Activated CD4-positive, alpha-beta T cell treated with anti-CD3 and anti-CD28 coated beads, Interleukin-2, amount 10 ng/mL, durations not matched to agents 7 days and 5 days (primary cell): ENCODE measurements at regions not wholly inside any gene's neighbourhood (a gene's known extent, or its start where the extent isn't known, plus 50 kb on each side); places are given as distances from the start of the nearest gene placed in this dataset.
"Not testable (repeated sequence)": the region's sequence is repeated elsewhere in the genome, so short reads cannot be mapped to it uniquely, and the experiment has no call there.

ENCODE experiments used
- CTCF ChIA-PET: fragments of 350-600 bp; sonication (Branson Sonifier 250); formaldehyde crosslinking; loops from one replicate; lab custom pipeline; 2021; ENCODE audit warnings: antibody characterized with exemption; lab: Charles Lee
- POLR2A ChIA-PET: fragments of 350-600 bp; sonication (Branson Sonifier 250); formaldehyde crosslinking; loops from one replicate; lab custom pipeline; 2021; ENCODE audit warnings: antibody characterized with exemption; lab: Charles Lee
- DNase-seq: peaks from one replicate; pipeline ENCODE4 v3.0.0-alpha.2; 2020
- H3K27ac Mint-ChIP-seq: one replicate; pipeline ENCODE4 v1.8.0; 2021; ENCODE audit warnings: mild to moderate bottlenecking, moderate library complexity, mixed read lengths
- H3K27me3 Mint-ChIP-seq: one replicate; pipeline ENCODE4 v1.8.0; 2021; ENCODE audit warnings: mixed read lengths
- H3K36me3 Mint-ChIP-seq: one replicate; pipeline ENCODE4 v1.8.0; 2021; ENCODE audit warnings: low read depth, mixed read lengths
- H3K4me1 Mint-ChIP-seq: one replicate; pipeline ENCODE4 v1.8.0; 2021; ENCODE audit warnings: mixed read lengths
- H3K4me3 Mint-ChIP-seq: one replicate; pipeline ENCODE4 v1.8.0; 2021; ENCODE audit warnings: mild to moderate bottlenecking, moderate library complexity, mixed read lengths
- H3K9me3 Mint-ChIP-seq: one replicate; pipeline ENCODE4 v1.8.0; 2021; ENCODE audit warnings: mixed read lengths

GRCh38 chr2:12560618-12561017 lies 156.1 kb upstream of the TRIB2 start:
- no peak overlapping the region for H3K27ac Mint-ChIP-seq
- H3K4me1 Mint-ChIP-seq: peaks cover 26% of the 10 kb centered on the region
- no peaks in the 10 kb centered on the region for H3K36me3 Mint-ChIP-seq
- H3K27me3 Mint-ChIP-seq: peaks cover 4% of the 10 kb centered on the region
- POLR2A ChIA-PET: no interaction called here
- H3K4me3 Mint-ChIP-seq: no peak overlapping the region
- CTCF ChIA-PET: no interaction called here
- no peak for DNase-seq
- H3K9me3 Mint-ChIP-seq: peaks cover 5% of the 10 kb centered on the region

GRCh38 chr2:12567411-12567810 lies 149.3 kb upstream of the TRIB2 start:
- CTCF ChIA-PET: no interaction called here
- Mint-ChIP-seq H3K4me3 (no peak overlapping the region), H3K4me1 (peaks cover 20% of the 10 kb centered on the region), H3K27me3 (peaks cover 8% of the 10 kb centered on the region), H3K9me3 (peaks cover 6% of the 10 kb centered on the region), H3K36me3 (no peaks in the 10 kb centered on the region), H3K27ac (no peak overlapping the region)
- POLR2A ChIA-PET: no interaction called here
- no peak for DNase-seq

GRCh38 chr2:12569510-12569909 lies 147.2 kb upstream of the TRIB2 start:
- peaks cover 17% of the 10 kb centered on the region for H3K4me1 Mint-ChIP-seq
- H3K4me3 Mint-ChIP-seq, H3K36me3 Mint-ChIP-seq, POLR2A ChIA-PET, DNase-seq, H3K27ac Mint-ChIP-seq, H3K9me3 Mint-ChIP-seq, H3K27me3 Mint-ChIP-seq, CTCF ChIA-PET: not testable (repeated sequence)

DNA sequence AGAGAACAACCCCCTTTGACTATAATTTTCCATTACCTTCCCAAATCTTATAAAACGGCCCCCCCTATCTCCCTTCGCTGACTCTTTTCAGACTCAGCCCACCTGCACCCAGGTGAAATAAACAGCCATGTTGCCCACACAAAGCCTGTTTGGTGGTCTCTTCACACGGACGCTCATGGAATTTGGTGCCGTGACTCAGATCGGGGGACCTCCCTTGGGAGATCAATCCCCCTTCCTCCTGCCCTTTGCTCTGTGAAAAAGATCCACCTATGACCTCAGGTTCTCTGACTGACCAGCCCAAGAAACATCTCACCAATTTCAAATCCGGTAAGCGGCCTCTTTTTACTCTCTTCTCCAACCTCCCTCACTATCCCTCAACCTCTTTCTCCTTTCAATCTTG lies 146.8 kb upstream of the TRIB2 start:
- POLR2A ChIA-PET, H3K36me3 Mint-ChIP-seq, CTCF ChIA-PET, H3K27me3 Mint-ChIP-seq, H3K9me3 Mint-ChIP-seq, H3K4me3 Mint-ChIP-seq, H3K27ac Mint-ChIP-seq, DNase-seq: not testable (repeated sequence)
- peaks cover 14% of the 10 kb centered on the region for H3K4me1 Mint-ChIP-seq

DNA sequence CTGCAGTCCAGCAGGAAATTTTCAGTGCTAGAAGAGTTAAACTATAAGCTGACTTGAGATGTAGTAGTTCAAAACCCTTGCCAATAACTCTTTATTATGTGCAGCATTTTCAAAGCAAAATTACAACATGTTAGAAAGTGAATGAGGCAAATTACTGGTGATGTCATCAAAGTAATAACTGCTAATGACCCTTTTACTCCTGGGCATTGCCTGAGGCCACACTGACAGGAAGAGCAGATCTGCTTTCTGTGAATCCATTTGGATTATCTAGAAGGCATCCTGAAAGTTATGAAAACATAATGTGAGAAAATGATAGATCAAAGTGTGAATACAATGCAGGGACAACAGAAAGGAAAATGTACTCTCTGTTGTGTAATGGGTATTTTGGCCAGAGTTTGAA lies 139.6 kb upstream of the TRIB2 start:
- ChIA-PET CTCF (interaction anchor here (0.8 to 1.9 kb wide), 4 partner anchors 9 to 29 kb away, joined by 3 to 5 read pairs (median 3); no protein-coding TSS in a partner anchor), POLR2A (no interaction called here)
- H3K27me3 Mint-ChIP-seq: no peaks in the 10 kb centered on the region
- H3K27ac Mint-ChIP-seq: no peak overlapping the region
- H3K9me3 Mint-ChIP-seq: no peaks in the 10 kb centered on the region
- H3K4me1 Mint-ChIP-seq: no peaks in the 10 kb centered on the region
- no peak overlapping the region for H3K4me3 Mint-ChIP-seq
- peaks cover 2% of the 10 kb centered on the region for H3K36me3 Mint-ChIP-seq
- no peak for DNase-seq

DNA sequence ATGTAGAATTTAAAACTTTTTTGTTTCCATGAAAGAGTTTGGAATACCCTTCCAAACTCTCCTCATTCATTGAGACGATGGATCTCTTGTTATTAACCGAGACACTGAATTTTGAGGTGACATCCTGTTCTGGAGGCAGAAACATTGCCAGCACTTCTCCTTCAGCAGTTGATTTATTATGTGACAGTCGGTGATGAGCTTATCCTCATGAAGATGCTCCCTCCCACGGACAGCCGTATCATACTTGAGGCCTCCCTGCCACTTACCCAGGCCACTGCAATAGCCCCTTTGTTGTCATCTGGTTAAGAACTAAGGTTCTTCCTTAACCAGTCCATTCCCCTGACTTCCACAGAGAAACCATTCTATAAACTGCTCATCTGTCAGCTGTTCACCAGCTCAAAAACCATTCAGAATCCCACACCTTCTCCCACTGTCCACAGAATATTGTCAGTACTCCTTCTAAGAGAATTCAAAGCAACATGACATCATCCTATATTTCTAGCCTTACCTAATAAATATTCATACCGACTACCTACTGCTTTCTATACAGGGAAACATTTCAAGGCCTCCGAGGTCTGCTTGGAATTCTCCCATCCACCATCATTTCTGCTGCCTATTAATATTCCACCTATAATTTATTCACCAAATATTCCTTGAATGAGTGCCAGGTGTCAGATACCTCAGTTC lies 139.0 kb upstream of the TRIB2 start:
- Mint-ChIP-seq H3K27me3 (no peaks in the 10 kb centered on the region), H3K27ac (no peak overlapping the region), H3K4me1 (no peaks in the 10 kb centered on the region), H3K4me3 (no peak overlapping the region), H3K36me3 (peaks cover 2% of the 10 kb centered on the region), H3K9me3 (no peaks in the 10 kb centered on the region)
- ChIA-PET POLR2A (no interaction called here), CTCF (interaction anchor here (0.8 to 1.9 kb wide), 4 partner anchors 9 to 29 kb away, joined by 3 to 5 read pairs (median 3); no protein-coding TSS in a partner anchor)
- DNase-seq: no peak

DNA sequence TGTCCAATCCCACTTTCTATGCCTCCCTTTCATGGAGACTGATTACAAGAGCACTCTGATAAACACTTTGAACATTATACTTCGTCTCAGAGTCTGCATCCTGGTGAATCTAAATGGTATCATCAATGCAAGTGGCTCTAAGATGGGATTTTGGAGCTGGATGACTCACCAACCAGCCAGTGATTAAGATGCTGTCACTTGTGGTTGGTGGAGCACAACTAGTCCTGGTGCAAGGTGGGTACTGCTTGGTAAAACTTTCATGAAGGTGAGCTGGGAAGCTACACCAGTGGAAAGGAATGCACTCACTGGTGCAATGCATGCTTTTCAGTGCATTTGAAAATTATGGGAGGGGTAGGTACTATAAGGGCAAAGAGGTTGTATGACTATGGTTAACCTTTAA lies 137.7 kb upstream of the TRIB2 start:
- Mint-ChIP-seq H3K4me1 (no peaks in the 10 kb centered on the region), H3K9me3 (no peaks in the 10 kb centered on the region), H3K27ac (no peak overlapping the region), H3K27me3 (no peaks in the 10 kb centered on the region), H3K36me3 (peaks cover 2% of the 10 kb centered on the region), H3K4me3 (no peak overlapping the region)
- POLR2A ChIA-PET: no interaction called here
- CTCF ChIA-PET: interaction anchor here (0.6 to 1.2 kb wide), 4 partner anchors 11 to 155 kb away, joined by 3 to 5 read pairs (median 4); no protein-coding TSS in a partner anchor
- DNase-seq: no peak

- Mint-ChIP-seq H3K27me3 (no peaks in the 10 kb centered on the region), H3K27ac (no peak overlapping the region), H3K4me3 (no peak overlapping the region), H3K9me3 (peaks cover 5% of the 10 kb centered on the region), H3K4me1 (peaks cover 22% of the 10 kb centered on the region), H3K36me3 (peaks cover 2% of the 10 kb centered on the region)
- CTCF ChIA-PET: no interaction called here
- no peak for DNase-seq
- POLR2A ChIA-PET: no interaction called here
Measured at GRCh38 chr2:12584338-12584737, 132.4 kb upstream of the TRIB2 start.

DNA sequence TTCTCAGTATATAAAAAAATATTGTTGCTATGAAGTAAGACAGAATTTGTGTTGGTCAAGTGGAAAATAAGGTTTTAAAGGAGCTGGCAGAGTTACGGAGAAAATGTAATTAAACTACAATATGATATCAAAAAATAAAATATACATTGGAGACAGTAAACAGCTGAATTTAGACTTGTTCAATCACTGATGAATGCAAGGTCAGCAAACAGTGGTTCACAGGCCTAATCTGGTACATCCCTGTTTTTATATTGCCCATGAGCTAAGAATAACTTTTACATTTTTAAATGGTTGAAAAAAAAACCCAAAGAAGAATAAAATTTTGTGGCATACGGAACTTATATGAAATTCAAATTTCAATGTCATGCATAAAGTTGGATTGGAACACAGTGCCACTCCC lies 131.0 kb upstream of the TRIB2 start:
- CTCF ChIA-PET: interaction anchor here (1.2 kb wide), 1 partner anchor 9 kb away, joined by 3 read pairs; no protein-coding TSS in a partner anchor
- Mint-ChIP-seq H3K4me3 (no peak overlapping the region), H3K36me3 (peaks cover 2% of the 10 kb centered on the region), H3K27ac (no peak overlapping the region), H3K4me1 (peaks cover 24% of the 10 kb centered on the region), H3K9me3 (peaks cover 5% of the 10 kb centered on the region), H3K27me3 (no peaks in the 10 kb centered on the region)
- DNase-seq: no peak
- POLR2A ChIA-PET: no interaction called here

GRCh38 chr2:12587228-12587627 lies 129.5 kb upstream of the TRIB2 start:
- CTCF ChIA-PET: interaction anchor here (0.6 kb wide), 1 partner anchor 128 kb away, joined by 4 read pairs; no protein-coding TSS in a partner anchor
- Mint-ChIP-seq H3K36me3 (no peaks in the 10 kb centered on the region), H3K4me1 (peaks cover 24% of the 10 kb centered on the region)

GRCh38 chr2:12587729-12588522 lies 128.8 kb upstream of the TRIB2 start:
- H3K4me1 Mint-ChIP-seq: peaks cover 24% of the 10 kb centered on the region
- peak overlapping the region; percentile 5 for H3K27ac Mint-ChIP-seq
- peaks cover 10% of the 10 kb centered on the region for H3K9me3 Mint-ChIP-seq
- POLR2A ChIA-PET: no interaction called here
- no peaks in the 10 kb centered on the region for H3K36me3 Mint-ChIP-seq
- no peaks in the 10 kb centered on the region for H3K27me3 Mint-ChIP-seq
- no peak overlapping the region for H3K4me3 Mint-ChIP-seq
- CTCF ChIA-PET: interaction anchor here (0.6 to 0.8 kb wide), 2 partner anchors 127 to 129 kb away, joined by 3 to 4 read pairs; partner anchors contain the start of gene TRIB2
- DNase-seq: no peak

More at GRCh38 chr2:12587228-12587627, 129.5 kb upstream of the TRIB2 start:
- Mint-ChIP-seq H3K27ac (no peak overlapping the region), H3K27me3 (no peaks in the 10 kb centered on the region), H3K9me3 (peaks cover 10% of the 10 kb centered on the region), H3K4me3 (no peak overlapping the region)
- POLR2A ChIA-PET: no interaction called here
- no peak for DNase-seq

GRCh38 chr2:12588986-12589385 lies 127.8 kb upstream of the TRIB2 start:
- Mint-ChIP-seq H3K27ac (no peak overlapping the region), H3K4me1 (peaks cover 24% of the 10 kb centered on the region), H3K27me3 (no peaks in the 10 kb centered on the region), H3K9me3 (peaks cover 10% of the 10 kb centered on the region), H3K4me3 (no peak overlapping the region), H3K36me3 (no peaks in the 10 kb centered on the region)
- no peak for DNase-seq
- ChIA-PET POLR2A (no interaction called here), CTCF (interaction anchor here (0.8 kb wide), 1 partner anchor 128 kb away, joined by 3 read pairs; the partner anchor contains the start of gene TRIB2)

DNA sequence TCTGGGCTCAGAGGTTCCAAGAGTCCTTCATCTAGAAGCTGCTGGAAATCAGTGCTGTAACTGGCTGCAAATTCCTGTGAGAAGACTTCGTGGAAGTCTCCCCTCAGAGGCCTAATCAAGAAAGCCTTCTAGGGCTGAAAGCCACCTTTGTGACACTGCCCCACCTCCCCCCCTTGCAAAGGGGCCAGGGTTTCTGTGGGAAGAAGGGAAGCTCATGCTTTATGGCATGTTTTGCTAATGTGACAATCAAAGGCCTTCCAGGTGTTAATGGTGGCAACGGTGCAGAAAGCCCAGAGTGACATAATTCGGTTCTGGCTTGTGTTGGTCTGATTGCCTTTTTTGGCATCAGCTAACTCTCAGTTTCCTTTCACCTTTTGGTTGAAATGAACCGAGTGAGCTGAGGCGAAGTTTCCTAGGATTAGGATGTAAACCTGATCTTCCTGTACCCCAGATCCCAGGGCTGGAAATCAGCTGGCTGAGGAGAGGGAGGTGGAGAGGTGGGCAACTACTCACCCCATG lies 126.9 kb upstream of the TRIB2 start:
- Mint-ChIP-seq H3K4me3 (no peak overlapping the region), H3K27ac (no peak overlapping the region), H3K36me3 (no peaks in the 10 kb centered on the region), H3K9me3 (peaks cover 10% of the 10 kb centered on the region), H3K4me1 (peaks cover 24% of the 10 kb centered on the region), H3K27me3 (no peaks in the 10 kb centered on the region)
- CTCF ChIA-PET: interaction anchor here (0.6 to 1.2 kb wide), 2 partner anchors 10 to 128 kb away, joined by 3 to 4 read pairs; no protein-coding TSS in a partner anchor
- POLR2A ChIA-PET: no interaction called here
- DNase-seq: no peak
